Transverse colon (tissue), 4 donors: ENCODE measurements at regions not wholly inside any gene's neighbourhood (a gene's known extent, or its start where the extent isn't known, plus 50 kb on each side); places are given as distances from the start of the nearest gene placed in this dataset.

Source experiments
- EP300 ChIP-seq: sonication (generic); formaldehyde crosslinking; IDR thresholded peaks from one replicate; pipeline ENCODE4 v1.6.1; 2017; ENCODE audit warnings: antibody characterized with exemption, low read depth
- POLR2A ChIP-seq: fragments of 450-650 bp; IDR thresholded peaks from one replicate; pipeline ENCODE4 v1.6.1; 2016; ENCODE audit warnings: antibody characterized with exemption, mild to moderate bottlenecking, moderate library complexity
- POLR2AphosphoS5 ChIP-seq, 3 donors: sonication (generic); formaldehyde crosslinking; IDR thresholded peaks; one replicate each; pipeline ENCODE4 v1.6.1; 2016; ENCODE audit warnings: antibody characterized with exemption in 3 of 3
- TF ChIP-seq, protein P1 (sequence below), 5 experiments: fragments of 200-600 bp in 3 of 5; fragments of 450-650 bp in 2 of 5; sonication (generic) in 3 of 5; IDR thresholded peaks; 1 replicate in 2 of 5; 2 replicates in 3 of 5; pipeline ENCODE4 v1.5.1; 2016 to 2017; ENCODE audit warnings: antibody characterized with exemption in 5 of 5, inconsistent platforms in 3 of 5, mild to moderate bottlenecking in 2 of 5, moderate library complexity in 1 of 5

DNA sequence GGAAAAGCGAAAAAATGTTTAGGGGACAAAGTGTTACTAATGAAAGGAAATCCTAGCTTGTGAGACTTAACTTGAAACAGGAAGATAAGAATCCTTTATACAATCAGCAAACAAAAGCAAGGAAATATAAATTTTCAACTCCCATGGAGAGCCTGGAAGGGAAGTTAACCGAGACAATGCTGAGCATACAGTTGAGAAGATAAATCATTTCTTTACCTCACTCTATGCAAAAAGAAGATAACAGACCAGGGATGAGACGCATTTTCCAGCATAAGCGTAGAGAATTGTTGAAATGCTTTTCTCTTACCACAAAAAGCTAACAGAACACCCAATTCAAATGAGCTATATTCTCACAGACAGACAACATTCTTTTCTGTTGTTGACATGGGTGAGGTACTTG is 309.6 kb downstream of the CWC27 start:
- TF ChIP-seq, protein P1, sequence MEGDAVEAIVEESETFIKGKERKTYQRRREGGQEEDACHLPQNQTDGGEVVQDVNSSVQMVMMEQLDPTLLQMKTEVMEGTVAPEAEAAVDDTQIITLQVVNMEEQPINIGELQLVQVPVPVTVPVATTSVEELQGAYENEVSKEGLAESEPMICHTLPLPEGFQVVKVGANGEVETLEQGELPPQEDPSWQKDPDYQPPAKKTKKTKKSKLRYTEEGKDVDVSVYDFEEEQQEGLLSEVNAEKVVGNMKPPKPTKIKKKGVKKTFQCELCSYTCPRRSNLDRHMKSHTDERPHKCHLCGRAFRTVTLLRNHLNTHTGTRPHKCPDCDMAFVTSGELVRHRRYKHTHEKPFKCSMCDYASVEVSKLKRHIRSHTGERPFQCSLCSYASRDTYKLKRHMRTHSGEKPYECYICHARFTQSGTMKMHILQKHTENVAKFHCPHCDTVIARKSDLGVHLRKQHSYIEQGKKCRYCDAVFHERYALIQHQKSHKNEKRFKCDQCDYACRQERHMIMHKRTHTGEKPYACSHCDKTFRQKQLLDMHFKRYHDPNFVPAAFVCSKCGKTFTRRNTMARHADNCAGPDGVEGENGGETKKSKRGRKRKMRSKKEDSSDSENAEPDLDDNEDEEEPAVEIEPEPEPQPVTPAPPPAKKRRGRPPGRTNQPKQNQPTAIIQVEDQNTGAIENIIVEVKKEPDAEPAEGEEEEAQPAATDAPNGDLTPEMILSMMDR (IDR thresholded peaks at IDR 0.05), result no peak
- TF ChIP-seq POLR2AphosphoS5 (IDR thresholded peaks at IDR 0.05) (no peak), EP300 (no peak), POLR2A (no peak)
